HepG2 (cell line): ENCODE measurements at regions not wholly inside any gene's neighbourhood (a gene's known extent, or its start where the extent isn't known, plus 50 kb on each side); places are given as distances from the start of the nearest gene placed in this dataset.

Source experiments
- ATAC-seq: fragments of 200-7000 bp; cut with Tn5 transposase; 3 replicates; pipeline ENCODE4 v1.9.1; 2020; ENCODE audit warnings: mild to moderate bottlenecking, moderate library complexity
- BruUV-seq: library from RNA; stranded (reverse); fragments of 400-500 nt; replicated peaks from 2 replicates; lab custom pipeline; 2021; lab: Mats Ljungman, UMichigan
- CTCF ChIA-PET: fragments of 300-600 bp; formaldehyde crosslinking; extraction: SDS; loops from one replicate; lab custom pipeline; 2021; ENCODE audit warnings: low total read pairs, inconsistent platforms, low intra/inter-chr PET ratio; lab: Yijun Ruan, JAX
- POLR2A ChIA-PET: fragments of 350-600 bp; sonication (Branson Sonifier 250); formaldehyde crosslinking; loops from one replicate; lab custom pipeline; 2020; ENCODE audit warnings: antibody characterized with exemption, inconsistent platforms; lab: Yijun Ruan, JAX
- DNase-seq: peaks from one replicate; pipeline ENCODE4 v3.0.0-alpha.2; 2015; ENCODE audit warnings: low spot score
- FAIRE-seq: peaks from 3 replicates; lab custom pipeline; 2011; peaks lifted over from hg19 to GRCh38; lab: Jason Lieb, UNC
- H2AFZ ChIP-seq: one replicate; pipeline ENCODE4 v1.6.1; 2011; ENCODE audit warnings: low read length, inconsistent platforms
- H3K27ac ChIP-seq: fragments of 300-600 bp; 3 replicates; pipeline ENCODE4 v1.8.0; 2011; ENCODE audit warnings: mixed run types, mild to moderate bottlenecking, mixed read lengths, low read length, inconsistent platforms; ENCODE audit not compliant: insufficient read depth; ENCODE audit errors: extremely low read length
- H3K27me3 ChIP-seq, 2 experiments: fragments of 200-600 bp in 1 of 2; 2 replicates in 1 of 2; 3 replicates in 1 of 2; pipeline versions ENCODE4 v1.6.0 to v1.8.0; 2011; ENCODE audit warnings: low read length in 2 of 2, mild to moderate bottlenecking in 2 of 2, moderate library complexity in 2 of 2, inconsistent platforms in 1 of 2; ENCODE audit not compliant: insufficient read depth in 2 of 2, control insufficient read depth in 1 of 2
- H3K36me3 ChIP-seq, 2 experiments: fragments of 200-600 bp in 1 of 2; replicated peaks in 1 of 2; 2 replicates in 1 of 2; 3 replicates in 1 of 2; pipeline versions ENCODE4 v1.5.1 to v1.8.0; 2011; ENCODE audit warnings: low read length in 2 of 2, inconsistent platforms in 1 of 2; ENCODE audit not compliant: insufficient read depth in 2 of 2, control insufficient read depth in 1 of 2
- H3K4me1 ChIP-seq: 2 replicates; pipeline ENCODE4 v1.5.1; 2012; ENCODE audit warnings: low read length, inconsistent platforms; ENCODE audit not compliant: insufficient read depth
- H3K4me2 ChIP-seq: 2 replicates; pipeline ENCODE4 v1.6.0; 2011; ENCODE audit warnings: low read depth, low read length, inconsistent platforms
- H3K4me3 ChIP-seq, 3 experiments: fragments of 200-600 bp in 1 of 3; sonication (generic), shearing (Covaris generic) in 1 of 3; replicated peaks in 1 of 3; 2 replicates each; pipeline ENCODE4 v1.5.1; 2011 to 2016; ENCODE audit warnings: low read length in 3 of 3, inconsistent platforms in 2 of 3, low read depth in 2 of 3, mild to moderate bottlenecking in 2 of 3, control low read depth in 1 of 3, mixed read lengths in 1 of 3; ENCODE audit not compliant: insufficient read depth in 1 of 3
- H3K79me2 ChIP-seq: one replicate; pipeline ENCODE4 v1.6.1; 2011; ENCODE audit warnings: low read length, inconsistent platforms; ENCODE audit not compliant: insufficient read depth
- H3K9ac ChIP-seq: 2 replicates; pipeline ENCODE4 v1.6.0; 2011; ENCODE audit warnings: mild to moderate bottlenecking, low read depth, low read length, inconsistent platforms; ENCODE audit not compliant: insufficient read depth
- H3K9me3 ChIP-seq: 2 replicates; pipeline ENCODE4 v1.5.1; 2012; ENCODE audit warnings: mild to moderate bottlenecking, low read length
- H4K20me1 ChIP-seq: 2 replicates; pipeline ENCODE4 v1.6.0; 2011; ENCODE audit warnings: inconsistent platforms, mild to moderate bottlenecking, low read length, moderate library complexity; ENCODE audit not compliant: insufficient read depth
- CEBPB ChIP-seq: IDR thresholded peaks from 2 replicates; pipeline ENCODE4 v1.6.1; 2011; ENCODE audit warnings: low read depth, low read length, improper control_type of control experiment, borderline replicate concordance
- ELF4 ChIP-seq: sonication (generic); formaldehyde crosslinking; IDR thresholded peaks from 2 replicates; pipeline ENCODE4 v1.5.0; 2020; ENCODE audit warnings: missing genetic modification reagents, mild to moderate bottlenecking, moderate library complexity, borderline replicate concordance
- KLF9 ChIP-seq: IDR thresholded peaks from 2 replicates; pipeline ENCODE4 v1.6.1; 2016; ENCODE audit warnings: low read depth
- SMYD3 ChIP-seq: sonication (generic); formaldehyde crosslinking; IDR thresholded peaks from 2 replicates; pipeline ENCODE4 v1.8.1; 2023; ENCODE audit warnings: mild to moderate bottlenecking, missing genetic modification reagents
- SP4 ChIP-seq: sonication (generic); formaldehyde crosslinking; IDR thresholded peaks from 2 replicates; pipeline ENCODE4 v1.8.1; 2023; ENCODE audit warnings: mild to moderate bottlenecking, missing genetic modification reagents
- ZC3H4 ChIP-seq: sonication (generic); formaldehyde crosslinking; IDR thresholded peaks from 2 replicates; pipeline ENCODE4 v1.4.0; 2020; ENCODE audit warnings: missing genetic modification reagents, borderline replicate concordance
- ZNF160 ChIP-seq: sonication (generic); formaldehyde crosslinking; IDR thresholded peaks from 2 replicates; pipeline ENCODE4 v1.8.0; 2022; ENCODE audit warnings: mild to moderate bottlenecking, inconsistent platforms, missing genetic modification reagents
- ZNF781 ChIP-seq: sonication (generic); formaldehyde crosslinking; IDR thresholded peaks from 2 replicates; pipeline ENCODE4 v1.5.1; 2020; ENCODE audit warnings: borderline replicate concordance, mild to moderate bottlenecking, missing genetic modification reagents; ENCODE audit errors: not compliant biosample characterization
- ZSCAN29 ChIP-seq: sonication (generic); formaldehyde crosslinking; conservative IDR thresholded peaks from 2 replicates; pipeline ENCODE4 v1.4.0; 2020; ENCODE audit warnings: mild to moderate bottlenecking, missing genetic modification reagents
- WGBS: methylation state at CpG from one replicate; pipeline ENCODE4 v1.1.6; 2017; ENCODE audit warnings: low lambda C conversion rate; 5-methylcytosine and 5-hydroxymethylcytosine counted together
- in situ Hi-C: cut with HindIII; loops from 2 replicates; pipeline ENCODE4 v1.10.0; 2017; ENCODE audit warnings: low pct_unique_long_range_greater_than_20kb; ENCODE audit not compliant: extremely low pct_ligation_motif_present
- intact Hi-C: fragments of 100-400 bp; cut with micrococcal nuclease; formaldehyde crosslinking; loops from one replicate; pipeline ENCODE4 v1.10.0; 2022; ENCODE audit not compliant: unreplicated experiment
- TF ChIP-seq, protein P1 (sequence below): sonication (generic); formaldehyde crosslinking; IDR thresholded peaks from 2 replicates; pipeline ENCODE4 v1.4.0; 2020; ENCODE audit warnings: missing genetic modification reagents, borderline replicate concordance
- TF ChIP-seq, protein P2 (sequence below): sonication (generic); formaldehyde crosslinking; IDR thresholded peaks from 2 replicates; pipeline ENCODE4 v1.4.0; 2020; ENCODE audit warnings: missing genetic modification reagents, mild to moderate bottlenecking, borderline replicate concordance

DNA sequence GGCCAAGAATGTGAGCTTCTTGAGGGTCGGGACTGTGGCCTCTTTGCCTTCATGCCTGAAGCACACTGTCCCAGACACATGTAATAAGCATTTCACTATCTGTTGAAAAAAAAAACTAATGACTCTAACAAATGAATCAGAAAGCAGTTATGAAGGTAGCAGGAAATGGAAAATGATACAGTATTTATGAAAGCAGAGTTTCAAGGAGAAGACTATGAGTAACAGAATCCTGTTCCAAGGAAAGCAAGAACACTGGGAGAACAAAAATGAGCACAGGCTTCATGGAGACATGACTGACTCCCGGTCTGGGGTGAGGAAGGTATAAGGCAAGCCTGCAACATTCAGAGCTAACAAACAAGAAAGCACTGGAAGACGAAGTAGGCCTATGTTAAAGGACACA is 190.8 kb downstream of the RNF152 start:
- Histone ChIP-seq H3K4me1 (no peaks in the 10 kb centered on the region), H3K27ac (no peak overlapping the region), H3K4me2 (no peak overlapping the region), H3K9ac (no peak overlapping the region), H3K79me2 (no peaks in the 10 kb centered on the region), H3K36me3 (no peaks in the 10 kb centered on the region), H2AFZ (no peak overlapping the region), H3K9me3 (no peaks in the 10 kb centered on the region), H3K4me3 (no peak overlapping the region), H4K20me1 (no peaks in the 10 kb centered on the region), H3K27me3 (no peaks in the 10 kb centered on the region)
- in situ Hi-C loops (no loop called here), intact Hi-C loops (no loop called here)
- TF ChIP-seq, protein P1, sequence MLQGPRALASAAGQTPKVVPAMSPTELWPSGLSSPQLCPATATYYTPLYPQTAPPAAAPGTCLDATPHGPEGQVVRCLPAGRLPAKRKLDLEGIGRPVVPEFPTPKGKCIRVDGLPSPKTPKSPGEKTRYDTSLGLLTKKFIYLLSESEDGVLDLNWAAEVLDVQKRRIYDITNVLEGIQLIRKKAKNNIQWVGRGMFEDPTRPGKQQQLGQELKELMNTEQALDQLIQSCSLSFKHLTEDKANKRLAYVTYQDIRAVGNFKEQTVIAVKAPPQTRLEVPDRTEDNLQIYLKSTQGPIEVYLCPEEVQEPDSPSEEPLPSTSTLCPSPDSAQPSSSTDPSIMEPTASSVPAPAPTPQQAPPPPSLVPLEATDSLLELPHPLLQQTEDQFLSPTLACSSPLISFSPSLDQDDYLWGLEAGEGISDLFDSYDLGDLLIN = no peak
- TF ChIP-seq SMYD3 (CRISPR knock-in tag) = no peak
- TF ChIP-seq ZSCAN29 (CRISPR knock-in tag) = no peak
- TF ChIP-seq ZC3H4 (CRISPR knock-in tag) = no peak
- no peak for TF ChIP-seq CEBPB
- no peak for TF ChIP-seq ELF4 (CRISPR knock-in tag)
- no peak for TF ChIP-seq KLF9 (CRISPR knock-in tag)
- TF ChIP-seq ZNF160 = no peak
- ChIA-PET CTCF (no interaction called here), POLR2A (no interaction called here)
- no TSS peak for BruUV-seq
- DNase-seq (no peak), FAIRE-seq (no peak), ATAC-seq (no peak)
- whole genome bisulfite sequencing = 4% methylated on average over 3 of the region's 3 CpGs

DNA sequence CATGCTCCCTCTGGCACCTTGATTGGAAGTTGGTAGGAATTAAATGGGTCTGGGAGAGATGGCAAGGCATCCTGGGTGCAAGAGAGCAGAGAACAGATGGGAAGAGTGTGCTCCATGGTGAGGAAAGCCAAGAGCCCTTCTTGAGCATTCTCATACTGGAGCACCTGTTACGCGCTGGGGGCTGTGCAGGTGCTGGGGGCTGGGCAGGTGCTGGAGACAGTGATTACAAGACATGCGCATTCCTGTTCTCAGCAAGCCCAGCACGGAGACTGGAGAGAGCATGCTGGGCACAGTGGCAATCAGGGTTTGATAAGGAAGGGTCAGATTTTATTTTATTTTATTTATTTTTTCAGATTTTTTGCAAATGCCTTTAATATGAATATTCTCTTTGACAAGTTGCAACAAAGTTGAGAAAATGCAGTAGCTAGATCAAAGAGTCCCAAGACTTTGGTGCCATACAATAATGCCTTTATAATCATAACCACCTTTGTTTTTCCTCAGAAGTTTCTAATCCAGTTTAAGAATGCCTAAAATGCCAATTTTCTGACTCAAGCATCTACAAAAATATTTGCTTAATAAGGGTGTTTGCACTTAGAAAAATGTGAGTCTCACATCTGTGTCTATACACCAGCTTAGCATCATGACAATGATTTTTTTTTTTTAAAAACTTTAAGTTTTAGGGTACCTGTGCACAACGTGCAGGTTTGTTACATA is 193.3 kb downstream of the RNF152 start:
- no peak overlapping the region for H3K27ac ChIP-seq
- H3K36me3 ChIP-seq = no peaks in the 10 kb centered on the region
- H3K9me3 ChIP-seq = no peaks in the 10 kb centered on the region
- in situ Hi-C loops (no loop called here), intact Hi-C loops (no loop called here)
- ATAC-seq = no peak
- H3K4me3 ChIP-seq = no peak overlapping the region
- WGBS = 62% methylated on average over 5 of the region's 5 CpGs
- no peak for DNase-seq
- no peaks in the 10 kb centered on the region for H3K27me3 ChIP-seq
- ChIA-PET CTCF (no interaction called here), POLR2A (no interaction called here)
- TF ChIP-seq ZNF781 (CRISPR knock-in tag) (no peak), SP4 (no peak)
- TF ChIP-seq, protein P2, sequence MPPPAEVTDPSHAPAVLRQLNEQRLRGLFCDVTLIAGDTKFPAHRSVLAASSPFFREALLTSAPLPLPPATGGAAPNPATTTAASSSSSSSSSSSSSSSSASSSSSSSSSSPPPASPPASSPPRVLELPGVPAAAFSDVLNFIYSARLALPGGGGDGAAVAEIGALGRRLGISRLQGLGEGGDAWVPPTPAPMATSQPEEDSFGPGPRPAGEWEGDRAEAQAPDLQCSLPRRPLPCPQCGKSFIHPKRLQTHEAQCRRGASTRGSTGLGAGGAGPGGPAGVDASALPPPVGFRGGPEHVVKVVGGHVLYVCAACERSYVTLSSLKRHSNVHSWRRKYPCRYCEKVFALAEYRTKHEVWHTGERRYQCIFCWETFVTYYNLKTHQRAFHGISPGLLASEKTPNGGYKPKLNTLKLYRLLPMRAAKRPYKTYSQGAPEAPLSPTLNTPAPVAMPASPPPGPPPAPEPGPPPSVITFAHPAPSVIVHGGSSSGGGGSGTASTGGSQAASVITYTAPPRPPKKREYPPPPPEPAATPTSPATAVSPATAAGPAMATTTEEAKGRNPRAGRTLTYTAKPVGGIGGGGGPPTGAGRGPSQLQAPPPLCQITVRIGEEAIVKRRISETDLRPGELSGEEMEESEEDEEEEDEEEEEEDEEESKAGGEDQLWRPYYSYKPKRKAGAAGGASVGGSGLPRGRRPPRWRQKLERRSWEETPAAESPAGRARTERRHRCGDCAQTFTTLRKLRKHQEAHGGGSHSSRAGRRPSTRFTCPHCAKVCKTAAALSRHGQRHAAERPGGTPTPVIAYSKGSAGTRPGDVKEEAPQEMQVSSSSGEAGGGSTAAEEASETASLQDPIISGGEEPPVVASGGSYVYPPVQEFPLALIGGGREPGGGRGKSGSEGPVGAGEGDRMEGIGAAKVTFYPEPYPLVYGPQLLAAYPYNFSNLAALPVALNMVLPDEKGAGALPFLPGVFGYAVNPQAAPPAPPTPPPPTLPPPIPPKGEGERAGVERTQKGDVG = no peak
- H3K9ac ChIP-seq = no peak overlapping the region
- H3K4me2 ChIP-seq = no peak overlapping the region
- H4K20me1 ChIP-seq = no peaks in the 10 kb centered on the region
- no peak overlapping the region for H2AFZ ChIP-seq
- no peaks in the 10 kb centered on the region for H3K4me1 ChIP-seq
- no peaks in the 10 kb centered on the region for H3K79me2 ChIP-seq
- no TSS peak for BruUV-seq
- no peak for FAIRE-seq
